AG08396 (cell line): ENCODE measurements at regions not wholly inside any gene's neighbourhood (a gene's known extent, or its start where the extent isn't known, plus 50 kb on each side); places are given as distances from the start of the nearest gene placed in this dataset.

Experiments used
- DNase-seq: peaks from one replicate; pipeline ENCODE4 v3.0.0; 2012; ENCODE audit warnings: low spot score, mixed read lengths

DNA sequence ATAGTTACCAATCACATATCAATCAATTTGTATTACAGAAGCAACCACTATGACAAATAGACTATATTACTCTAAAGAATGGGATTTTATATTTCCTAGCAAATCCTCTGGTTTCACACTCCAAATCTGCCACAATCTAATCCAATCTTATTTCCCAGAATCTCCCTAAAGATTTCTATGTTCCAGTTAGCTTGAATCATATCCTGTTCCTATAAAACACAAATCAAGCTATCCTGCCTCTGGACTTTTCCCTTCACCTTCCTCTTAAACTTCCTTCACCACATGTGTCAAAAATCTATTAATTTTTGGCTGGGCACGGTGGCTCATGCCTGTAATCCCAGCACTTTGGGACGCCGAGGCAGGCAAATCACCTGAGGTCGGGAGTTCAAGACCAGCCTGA, 50.0 kb downstream of the PIK3C2A start:
- no peak for DNase-seq

DNA sequence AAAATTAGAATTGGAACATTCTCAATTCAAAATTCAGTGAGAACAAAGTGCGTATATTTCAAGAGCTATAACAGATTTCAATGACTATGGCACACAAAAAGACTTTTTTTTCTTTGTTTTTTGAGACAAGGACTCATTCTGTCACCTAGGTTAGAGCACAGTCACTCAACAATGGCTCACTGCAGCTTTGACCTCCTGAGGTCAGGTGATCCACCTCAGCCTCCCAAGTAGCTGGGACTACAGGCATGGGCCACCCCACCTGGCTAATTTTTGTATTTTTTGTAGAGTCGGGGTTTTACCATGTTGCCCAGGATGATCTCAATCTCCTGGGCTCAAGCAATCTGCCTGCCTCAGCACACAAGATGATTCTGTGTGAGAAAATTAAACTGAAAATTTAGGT, 51.5 kb downstream of the PIK3C2A start:
- DNase-seq, result no peak

DNA sequence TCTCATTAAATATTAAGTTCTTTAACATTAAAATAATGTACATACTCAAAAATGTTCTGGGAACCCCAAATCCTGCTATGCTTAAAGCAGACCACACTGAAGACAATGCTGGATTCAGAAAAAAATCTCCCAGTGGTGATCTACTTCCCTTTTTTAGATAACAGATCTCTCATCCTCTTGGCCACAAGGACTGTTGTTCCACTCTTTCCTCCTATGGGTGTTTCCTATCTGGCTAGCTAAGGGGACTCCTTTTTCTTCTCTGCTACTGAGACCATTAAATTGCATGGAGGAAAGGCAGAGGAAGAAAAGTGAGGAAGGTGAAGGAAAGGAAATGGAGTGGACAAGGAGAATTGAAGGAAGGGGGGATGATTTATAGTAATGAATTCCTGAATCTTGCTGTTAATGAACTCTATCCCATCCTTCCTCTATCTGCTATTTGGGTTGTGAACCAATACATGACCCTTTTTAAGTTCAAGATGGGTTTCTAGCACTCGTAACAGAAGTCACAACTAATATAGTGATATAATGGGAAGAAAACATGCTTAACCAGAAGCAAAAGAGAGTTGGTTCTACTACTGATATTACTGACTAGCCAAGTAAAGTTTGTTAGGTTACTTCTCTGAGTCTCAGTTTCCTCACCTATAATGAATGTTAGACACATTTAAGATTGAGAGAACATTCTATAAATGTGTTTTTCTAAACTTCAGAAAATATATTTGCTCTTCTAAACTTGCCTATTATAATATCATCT, 53.2 kb downstream of the PIK3C2A start:
- no peak for DNase-seq

DNA sequence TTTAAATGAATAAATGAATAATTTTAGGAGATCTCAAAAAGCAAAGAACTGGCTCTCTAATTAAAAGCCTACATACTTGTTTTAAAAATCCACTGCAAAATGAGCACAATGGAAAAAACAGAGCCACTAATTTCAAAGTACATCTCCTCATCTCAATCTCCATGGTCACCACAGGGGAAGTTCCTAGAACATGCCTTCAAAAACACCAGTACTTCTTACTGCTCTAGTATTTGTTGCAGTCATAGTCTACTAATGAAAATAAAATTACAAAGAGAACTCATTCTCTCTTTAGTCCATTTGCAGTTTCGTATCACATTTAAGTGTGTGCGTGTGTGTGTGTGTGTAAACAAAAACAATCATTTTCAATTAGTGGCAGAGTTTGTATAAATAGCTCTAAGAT, 54.0 kb downstream of the PIK3C2A start:
- DNase-seq, result no peak

DNA sequence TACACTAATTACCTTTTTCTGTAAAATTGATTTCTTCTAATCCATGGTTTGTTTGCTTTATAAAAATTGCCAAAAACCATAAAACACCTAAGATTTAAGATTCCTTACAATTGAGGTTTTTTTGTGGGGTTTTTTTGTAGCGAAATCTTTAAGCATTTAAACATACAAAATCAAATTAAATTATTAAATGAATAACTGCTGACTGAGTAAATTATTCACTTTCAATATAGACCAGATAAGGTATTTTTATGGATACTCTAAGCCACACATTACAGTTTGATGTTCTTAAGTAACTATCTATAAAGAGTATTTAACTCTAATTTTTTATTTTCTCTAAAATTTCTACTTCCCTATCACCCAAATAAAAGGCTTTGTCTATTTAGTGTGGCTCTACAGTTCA, 55.5 kb downstream of the PIK3C2A start:
- no peak for DNase-seq

DNA sequence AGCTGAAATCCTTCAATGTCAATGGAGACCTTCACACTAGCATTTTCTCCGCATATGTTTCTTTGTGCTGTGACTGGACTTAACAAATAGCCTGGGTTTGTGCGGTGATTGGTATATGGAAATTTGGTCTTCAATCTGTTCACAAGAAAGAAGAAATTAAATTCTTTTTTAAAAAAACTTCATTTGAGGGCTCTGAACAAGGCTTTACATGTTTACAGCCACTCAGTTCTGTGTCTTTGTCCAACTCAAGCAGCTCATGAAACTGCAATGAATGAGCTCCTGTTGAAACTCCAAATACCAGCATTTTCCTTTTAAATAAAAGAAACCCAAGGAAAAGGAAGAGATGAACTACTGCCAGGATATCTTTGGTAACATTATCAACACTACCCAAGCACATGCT, 57.3 kb downstream of the PIK3C2A start:
- DNase-seq, result no peak

DNA sequence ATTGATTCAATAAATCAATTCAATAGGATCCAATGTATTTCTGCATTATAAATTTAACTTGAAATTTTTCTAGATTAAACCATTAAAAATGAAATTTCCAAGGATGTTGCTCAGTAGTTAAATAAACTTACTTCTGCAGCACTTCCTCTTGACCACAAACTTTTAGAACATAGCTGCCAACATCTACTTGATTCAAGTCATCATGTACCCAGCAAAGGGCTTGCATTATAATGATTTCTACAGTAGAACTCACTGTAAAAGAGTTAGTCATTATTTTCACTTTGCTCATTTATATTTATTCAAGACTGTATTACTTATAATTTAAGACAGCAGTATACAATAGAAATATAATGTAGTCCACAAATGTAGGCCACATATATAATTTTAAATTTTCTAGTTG, 59.2 kb downstream of the PIK3C2A start:
- DNase-seq, result no peak

DNA sequence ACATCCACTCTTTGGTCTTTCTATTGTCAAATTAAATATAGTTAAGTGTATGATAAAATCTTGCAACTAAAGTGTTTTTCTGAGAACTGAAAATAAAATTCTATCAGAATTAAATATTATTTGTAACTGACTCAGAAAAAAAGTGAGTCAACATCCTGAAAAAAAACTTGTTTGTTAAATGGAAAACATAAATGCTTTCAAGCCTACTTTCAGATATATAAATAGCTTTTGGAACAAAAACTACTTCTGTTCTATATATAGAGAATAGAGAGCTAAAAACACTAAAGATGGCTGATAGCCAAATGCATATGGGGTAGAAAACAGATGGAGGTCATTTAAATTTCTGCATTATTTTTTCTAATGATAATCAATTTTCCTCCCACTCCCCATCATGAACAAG, 61.8 kb downstream of the PIK3C2A start:
- DNase-seq, result no peak

DNA sequence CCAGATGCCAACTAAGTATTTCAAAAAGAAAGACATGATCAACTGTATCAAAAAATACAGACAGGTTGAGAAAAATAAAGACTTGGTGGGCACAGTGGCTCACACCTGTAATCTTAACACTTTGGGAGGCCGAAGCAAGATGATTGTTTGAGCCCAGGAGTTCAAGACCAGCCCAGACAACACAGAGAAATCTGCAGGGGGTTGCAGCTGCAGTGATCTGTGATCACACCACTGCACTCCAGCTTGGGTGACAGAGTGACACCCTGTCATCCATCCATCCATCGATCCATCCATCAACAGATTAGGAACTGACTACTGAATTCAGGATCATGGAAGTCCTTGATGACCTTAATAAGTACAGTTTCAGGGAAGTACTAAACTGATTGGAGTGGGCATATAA, 65.0 kb upstream of the RPS13 start:
- DNase-seq, result no peak

DNA sequence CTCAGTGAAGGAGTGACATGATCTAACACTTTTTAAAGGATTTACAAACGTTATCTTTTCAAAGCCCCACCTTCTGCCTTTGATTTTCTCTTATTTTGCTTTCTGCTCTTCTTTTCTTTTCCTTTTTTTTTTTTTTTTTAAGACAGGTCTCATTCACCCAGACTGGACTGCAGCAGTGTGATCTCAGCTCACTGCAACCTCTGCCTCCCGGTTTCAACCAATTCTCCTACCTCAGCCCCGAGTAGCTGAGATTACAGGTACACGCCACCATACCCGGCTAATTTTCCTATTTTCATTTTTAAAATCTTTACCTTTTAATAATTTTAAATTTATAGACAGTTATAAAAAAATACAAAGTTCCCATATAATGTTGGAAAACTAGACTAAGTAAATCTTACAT, 63.7 kb upstream of the RPS13 start:
- no peak for DNase-seq

DNA sequence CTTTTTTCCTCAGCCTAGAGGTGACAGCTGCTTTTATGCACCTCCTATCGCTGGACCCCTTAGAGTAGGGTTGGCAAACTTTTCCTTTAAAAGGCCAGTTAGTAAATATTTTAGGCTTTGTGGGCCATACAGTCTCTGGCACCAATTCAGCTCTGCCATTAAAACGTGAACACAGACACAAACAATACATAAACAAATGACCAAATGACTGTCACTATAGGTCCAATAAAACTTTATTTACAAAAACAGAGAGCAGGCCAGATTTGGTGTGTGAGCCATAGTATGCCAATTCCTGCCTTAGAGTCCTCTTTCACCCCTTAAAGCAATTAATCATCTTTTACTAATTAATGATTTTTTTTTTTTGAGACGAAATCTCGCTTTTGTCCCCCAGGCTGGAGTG, 61.1 kb upstream of the RPS13 start:
- no peak for DNase-seq

DNA sequence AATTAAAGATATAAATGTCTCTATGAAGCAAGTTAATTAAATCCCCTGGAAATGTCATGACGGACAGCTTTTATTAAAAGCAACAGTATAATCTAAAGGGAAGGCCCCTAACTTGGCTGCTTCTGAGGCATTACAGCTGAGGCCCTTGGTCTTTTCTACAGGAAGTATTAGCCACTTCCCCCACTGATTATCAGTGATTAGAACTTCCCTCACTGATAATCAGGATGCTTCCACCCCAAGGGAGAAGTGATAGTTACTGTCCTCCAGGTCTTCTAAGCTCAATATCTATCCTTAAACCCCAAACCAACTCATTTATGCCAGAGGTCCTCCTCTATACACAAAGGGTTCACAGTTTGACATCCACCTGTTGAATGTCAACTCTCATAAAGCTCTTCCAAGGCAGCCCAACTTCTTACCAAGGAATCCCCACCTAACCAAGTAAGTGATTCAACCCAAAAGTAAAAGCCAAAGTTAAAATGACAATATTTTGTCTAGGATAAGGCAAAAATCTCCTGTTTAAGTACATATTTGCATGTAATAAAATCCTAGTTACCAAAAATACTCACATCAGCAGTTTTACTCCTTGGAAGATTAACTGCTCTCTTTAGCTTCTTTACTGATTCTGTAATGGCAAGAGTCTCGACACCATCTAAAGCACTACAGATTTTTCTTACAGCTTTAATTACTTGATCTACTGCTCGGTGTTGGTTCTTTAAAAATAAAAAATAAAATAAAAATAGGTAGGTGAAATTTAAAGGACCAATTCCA, 58.6 kb upstream of the RPS13 start:
- no peak for DNase-seq

DNA sequence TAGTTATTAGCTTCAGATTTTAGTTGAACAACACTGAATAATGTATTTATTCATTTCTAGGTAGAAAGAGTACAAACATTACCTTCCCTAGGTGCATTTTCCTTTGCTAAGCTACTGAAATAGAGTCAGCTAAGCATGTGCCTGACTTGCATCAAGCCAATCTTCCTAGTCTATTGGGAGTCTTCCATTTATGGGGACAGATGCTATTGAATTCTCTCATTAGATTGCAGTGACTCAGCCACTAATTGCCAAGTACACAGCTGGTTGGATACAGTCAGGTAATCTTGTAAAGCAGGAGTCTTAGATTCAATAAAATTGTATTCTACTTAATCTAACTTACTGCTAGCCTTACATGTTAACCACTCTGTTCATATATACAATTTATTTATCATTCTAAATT, 55.2 kb upstream of the RPS13 start:
- no peak for DNase-seq

DNA sequence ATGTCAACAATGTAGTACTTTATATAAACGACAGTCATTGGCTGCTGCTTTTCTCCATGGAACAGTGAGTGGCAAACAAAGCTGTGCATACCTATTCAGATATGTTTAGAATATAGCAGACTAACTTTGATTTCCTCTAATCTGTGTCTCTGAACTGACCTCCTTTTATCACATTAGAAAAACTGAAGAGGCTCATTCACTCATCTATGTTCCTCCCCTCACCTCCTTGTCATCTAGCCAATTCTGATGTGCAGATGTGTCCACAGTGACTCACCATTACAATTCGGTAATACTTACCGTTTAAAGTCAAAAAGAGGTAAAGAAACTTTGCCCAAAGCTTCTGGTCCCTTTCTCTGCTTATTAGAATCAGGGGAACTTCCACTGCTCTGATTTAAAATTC, 51.5 kb upstream of the RPS13 start:
- DNase-seq, result peak; percentile 14
